ENCODE measurements at regions not wholly inside any gene's neighbourhood (a gene's known extent, or its start where the extent isn't known, plus 50 kb on each side); places are given as distances from the start of the nearest gene placed in this dataset.

DNA sequence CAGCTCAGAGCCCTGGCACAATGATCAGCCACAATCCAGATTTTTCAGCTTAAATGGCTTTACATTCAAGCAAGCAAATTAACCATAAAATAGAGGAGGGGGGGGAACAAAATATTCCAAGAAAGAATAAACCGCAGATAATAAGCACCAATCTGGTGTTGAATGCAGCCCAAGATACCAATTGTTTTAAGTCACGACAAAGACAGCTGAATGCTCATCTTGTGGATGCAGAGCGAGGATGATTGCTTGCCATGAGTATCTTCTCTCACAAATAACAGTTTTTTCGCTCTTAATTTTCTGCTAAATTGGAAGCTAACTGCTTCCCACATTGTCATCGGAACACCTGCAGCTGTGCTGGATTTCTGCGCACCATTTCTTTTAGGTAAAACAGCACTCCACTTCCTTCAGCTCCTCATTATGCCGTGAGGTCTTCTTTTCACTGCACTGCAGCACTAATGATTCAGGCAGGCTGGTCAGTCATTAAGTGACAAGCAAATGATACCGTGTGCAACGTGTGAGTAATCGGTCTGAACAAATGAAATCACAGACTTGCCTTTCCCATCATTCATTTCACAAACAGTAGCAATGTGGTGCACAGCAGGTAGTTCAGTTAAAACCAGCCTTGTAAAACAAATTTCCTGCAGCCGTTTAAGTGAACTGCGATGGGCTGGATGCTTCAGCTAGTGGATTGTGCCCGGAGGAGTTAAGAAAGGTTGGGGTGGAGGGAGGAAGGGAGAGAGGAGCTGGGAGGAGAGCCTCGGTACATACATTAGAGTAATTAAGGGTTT lies 106.4 kb upstream of the CDCA7L start:
- TF ChIP-seq, protein P1, sequence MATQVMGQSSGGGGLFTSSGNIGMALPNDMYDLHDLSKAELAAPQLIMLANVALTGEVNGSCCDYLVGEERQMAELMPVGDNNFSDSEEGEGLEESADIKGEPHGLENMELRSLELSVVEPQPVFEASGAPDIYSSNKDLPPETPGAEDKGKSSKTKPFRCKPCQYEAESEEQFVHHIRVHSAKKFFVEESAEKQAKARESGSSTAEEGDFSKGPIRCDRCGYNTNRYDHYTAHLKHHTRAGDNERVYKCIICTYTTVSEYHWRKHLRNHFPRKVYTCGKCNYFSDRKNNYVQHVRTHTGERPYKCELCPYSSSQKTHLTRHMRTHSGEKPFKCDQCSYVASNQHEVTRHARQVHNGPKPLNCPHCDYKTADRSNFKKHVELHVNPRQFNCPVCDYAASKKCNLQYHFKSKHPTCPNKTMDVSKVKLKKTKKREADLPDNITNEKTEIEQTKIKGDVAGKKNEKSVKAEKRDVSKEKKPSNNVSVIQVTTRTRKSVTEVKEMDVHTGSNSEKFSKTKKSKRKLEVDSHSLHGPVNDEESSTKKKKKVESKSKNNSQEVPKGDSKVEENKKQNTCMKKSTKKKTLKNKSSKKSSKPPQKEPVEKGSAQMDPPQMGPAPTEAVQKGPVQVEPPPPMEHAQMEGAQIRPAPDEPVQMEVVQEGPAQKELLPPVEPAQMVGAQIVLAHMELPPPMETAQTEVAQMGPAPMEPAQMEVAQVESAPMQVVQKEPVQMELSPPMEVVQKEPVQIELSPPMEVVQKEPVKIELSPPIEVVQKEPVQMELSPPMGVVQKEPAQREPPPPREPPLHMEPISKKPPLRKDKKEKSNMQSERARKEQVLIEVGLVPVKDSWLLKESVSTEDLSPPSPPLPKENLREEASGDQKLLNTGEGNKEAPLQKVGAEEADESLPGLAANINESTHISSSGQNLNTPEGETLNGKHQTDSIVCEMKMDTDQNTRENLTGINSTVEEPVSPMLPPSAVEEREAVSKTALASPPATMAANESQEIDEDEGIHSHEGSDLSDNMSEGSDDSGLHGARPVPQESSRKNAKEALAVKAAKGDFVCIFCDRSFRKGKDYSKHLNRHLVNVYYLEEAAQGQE (IDR thresholded peaks at IDR 0.05; ENCODE audit: unreplicated experiment), result no peak
- no peak for TF ChIP-seq POLR2AphosphoS5 (IDR thresholded peaks at IDR 0.05; ENCODE audit: low read depth)
- TF ChIP-seq EZH2phosphoT487 (IDR thresholded peaks at IDR 0.05; ENCODE audit: unreplicated experiment), result no peak
- TF ChIP-seq, protein P2, sequence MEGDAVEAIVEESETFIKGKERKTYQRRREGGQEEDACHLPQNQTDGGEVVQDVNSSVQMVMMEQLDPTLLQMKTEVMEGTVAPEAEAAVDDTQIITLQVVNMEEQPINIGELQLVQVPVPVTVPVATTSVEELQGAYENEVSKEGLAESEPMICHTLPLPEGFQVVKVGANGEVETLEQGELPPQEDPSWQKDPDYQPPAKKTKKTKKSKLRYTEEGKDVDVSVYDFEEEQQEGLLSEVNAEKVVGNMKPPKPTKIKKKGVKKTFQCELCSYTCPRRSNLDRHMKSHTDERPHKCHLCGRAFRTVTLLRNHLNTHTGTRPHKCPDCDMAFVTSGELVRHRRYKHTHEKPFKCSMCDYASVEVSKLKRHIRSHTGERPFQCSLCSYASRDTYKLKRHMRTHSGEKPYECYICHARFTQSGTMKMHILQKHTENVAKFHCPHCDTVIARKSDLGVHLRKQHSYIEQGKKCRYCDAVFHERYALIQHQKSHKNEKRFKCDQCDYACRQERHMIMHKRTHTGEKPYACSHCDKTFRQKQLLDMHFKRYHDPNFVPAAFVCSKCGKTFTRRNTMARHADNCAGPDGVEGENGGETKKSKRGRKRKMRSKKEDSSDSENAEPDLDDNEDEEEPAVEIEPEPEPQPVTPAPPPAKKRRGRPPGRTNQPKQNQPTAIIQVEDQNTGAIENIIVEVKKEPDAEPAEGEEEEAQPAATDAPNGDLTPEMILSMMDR (conservative IDR thresholded peaks at IDR 0.05; ENCODE audit: low read depth in 2 of 2), result no peak
- no peak for TF ChIP-seq JUNB (IDR thresholded peaks at IDR 0.05; ENCODE audit: unreplicated experiment)
- no peak for TF ChIP-seq EZH2 (IDR thresholded peaks at IDR 0.05; ENCODE audit: low read depth, unreplicated experiment)
- TF ChIP-seq, protein P3, sequence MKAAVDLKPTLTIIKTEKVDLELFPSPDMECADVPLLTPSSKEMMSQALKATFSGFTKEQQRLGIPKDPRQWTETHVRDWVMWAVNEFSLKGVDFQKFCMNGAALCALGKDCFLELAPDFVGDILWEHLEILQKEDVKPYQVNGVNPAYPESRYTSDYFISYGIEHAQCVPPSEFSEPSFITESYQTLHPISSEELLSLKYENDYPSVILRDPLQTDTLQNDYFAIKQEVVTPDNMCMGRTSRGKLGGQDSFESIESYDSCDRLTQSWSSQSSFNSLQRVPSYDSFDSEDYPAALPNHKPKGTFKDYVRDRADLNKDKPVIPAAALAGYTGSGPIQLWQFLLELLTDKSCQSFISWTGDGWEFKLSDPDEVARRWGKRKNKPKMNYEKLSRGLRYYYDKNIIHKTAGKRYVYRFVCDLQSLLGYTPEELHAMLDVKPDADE (IDR thresholded peaks at IDR 0.05), result no peak

Data from GM23338 (cell line).